T-cell (primary cell): ENCODE measurements at regions not wholly inside any gene's neighbourhood (a gene's known extent, or its start where the extent isn't known, plus 50 kb on each side); places are given as distances from the start of the nearest gene placed in this dataset.

Experiments used
- ATAC-seq, 4 experiments: fragments of 200-7000 bp in 3 of 4; fragments of 150-1000 bp in 1 of 4; cut with Tn5 transposase; replicated peaks in 1 of 4; 1 replicate in 3 of 4; 2 replicates in 1 of 4; pipeline ENCODE4 v1.10.0; 2021; ENCODE audit warnings: moderate library complexity in 3 of 4, mild to moderate bottlenecking in 2 of 4, moderate number of reproducible peaks in 1 of 4
- CTCF ChIA-PET, 2 donors: fragments of 300-600 bp; sonication (Branson Sonifier 250); formaldehyde crosslinking; loops; one replicate each; lab custom pipeline; 2022; ENCODE audit warnings: antibody characterized with exemption in 2 of 2; lab: Charles Lee
- POLR2A ChIA-PET, 2 donors: fragments of 300-600 bp; sonication (Branson Sonifier 250); formaldehyde crosslinking; loops; one replicate each; lab custom pipeline; 2022; ENCODE audit warnings: antibody characterized with exemption in 2 of 2; lab: Charles Lee
- DNase-seq, 35 experiments: peaks; one replicate each; pipeline versions ENCODE4 v3.0.0 to v3.0.0-alpha.2; 2013 to 2023
- H3K27ac ChIP-seq: one replicate; pipeline ENCODE4 v1.5.1; 2013; ENCODE audit warnings: low read length
- H3K27me3 ChIP-seq, 2 experiments: replicated peaks in 1 of 2; 1 replicate in 1 of 2; 2 replicates in 1 of 2; pipeline versions ENCODE4 v1.6.1 to v1.7.0; 2013; ENCODE audit warnings: low read length in 1 of 2, mixed read lengths in 1 of 2; ENCODE audit not compliant: control insufficient read depth in 2 of 2, insufficient read depth in 2 of 2; ENCODE audit errors: extremely low read depth in 1 of 2
- H3K36me3 ChIP-seq, 2 donors: 1 replicate in 1 of 2; 2 replicates in 1 of 2; pipeline versions ENCODE4 v1.6.1 to v1.7.0; 2013; ENCODE audit warnings: low read length in 1 of 2; ENCODE audit not compliant: control insufficient read depth in 2 of 2, insufficient read depth in 1 of 2; ENCODE audit errors: extremely low read depth in 1 of 2
- H3K4me1 ChIP-seq, 2 experiments: 1 replicate in 1 of 2; 2 replicates in 1 of 2; pipeline versions ENCODE4 v1.6.1 to v1.7.0; 2013; ENCODE audit warnings: low read length in 2 of 2, mixed read lengths in 1 of 2; ENCODE audit not compliant: insufficient read depth in 2 of 2, control insufficient read depth in 1 of 2; ENCODE audit errors: extremely low read depth in 1 of 2
- H3K4me3 ChIP-seq, 2 donors: 1 replicate in 1 of 2; 2 replicates in 1 of 2; pipeline versions ENCODE4 v1.5.1 to v1.7.0; 2013; ENCODE audit warnings: mild to moderate bottlenecking in 2 of 2, low read length in 1 of 2, moderate library complexity in 1 of 2; ENCODE audit not compliant: control insufficient read depth in 1 of 2; ENCODE audit errors: extremely low read depth in 1 of 2
- H3K9me3 ChIP-seq: 2 replicates; pipeline ENCODE4 v1.7.0; 2013
- H3K27ac Mint-ChIP-seq, 2 donors: one replicate each; pipeline ENCODE4 v1.8.0; 2020 to 2021; ENCODE audit warnings: mild to moderate bottlenecking in 2 of 2, mixed read lengths in 2 of 2
- H3K27me3 Mint-ChIP-seq, 2 donors: one replicate each; pipeline ENCODE4 v1.8.0; 2021 to 2022; ENCODE audit warnings: mixed read lengths in 2 of 2
- H3K36me3 Mint-ChIP-seq: one replicate; pipeline ENCODE4 v1.8.0; 2021; ENCODE audit warnings: mixed read lengths
- H3K4me1 Mint-ChIP-seq, 3 donors: one replicate each; pipeline ENCODE4 v1.8.0; 2020 to 2022; ENCODE audit warnings: mixed read lengths in 3 of 3, mild to moderate bottlenecking in 1 of 3
- H3K4me3 Mint-ChIP-seq, 3 donors: one replicate each; pipeline ENCODE4 v1.8.0; 2020 to 2022; ENCODE audit warnings: mild to moderate bottlenecking in 3 of 3, mixed read lengths in 3 of 3, moderate library complexity in 3 of 3
- H3K9me3 Mint-ChIP-seq, 3 donors: one replicate each; pipeline ENCODE4 v1.8.0; 2020 to 2022; ENCODE audit warnings: mixed read lengths in 3 of 3
- WGBS: methylation state at CpG from one replicate; pipeline ENCODE4 v1.1.5; 2013; ENCODE audit warnings: missing lambda C conversion rate; ENCODE audit not compliant: insufficient coverage; 5-methylcytosine and 5-hydroxymethylcytosine counted together

- Mint-ChIP-seq H3K4me3 (no peak overlapping the region), H3K36me3 (no peaks in the 10 kb centered on the region), H3K9me3 (no peaks in the 10 kb centered on the region), H3K4me1 (no peaks in the 10 kb centered on the region), H3K27ac (no peak overlapping the region), H3K27me3 (peaks cover 0 to 17% of the 10 kb centered on the region in 2 donors)
- WGBS: 85% methylated on average over 3 of the region's 6 CpGs
- ChIA-PET CTCF (no interaction called here), POLR2A (no interaction called here)
- Histone ChIP-seq H3K27me3 (peaks cover 0 to 27% of the 10 kb centered on the region in 2 experiments), H3K4me3 (no peak overlapping the region), H3K36me3 (no peaks in the 10 kb centered on the region), H3K9me3 (no peaks in the 10 kb centered on the region), H3K27ac (no peak overlapping the region), H3K4me1 (no peaks in the 10 kb centered on the region)
- ATAC-seq (no peak), DNase-seq (no peak)
Measured at GRCh38 chr2:15687720-15688119, 96.1 kb downstream of the DDX1 start.

GRCh38 chr2:15688924-15689568 is 97.4 kb downstream of the DDX1 start:
- H3K27me3 Mint-ChIP-seq: peaks cover 0 to 16% of the 10 kb centered on the region in 2 donors
- DNase-seq (no peak), ATAC-seq (no peak)
- H3K4me3 Mint-ChIP-seq: no peak overlapping the region
- 42% methylated on average over 8 of the region's 8 CpGs for WGBS
- ChIA-PET POLR2A (no interaction called here), CTCF (no interaction called here)
- peaks cover 0 to 27% of the 10 kb centered on the region in 2 experiments for H3K27me3 ChIP-seq
- no peak overlapping the region for H3K27ac Mint-ChIP-seq
- no peak overlapping the region for H3K27ac ChIP-seq
- H3K4me1 ChIP-seq: no peaks in the 10 kb centered on the region
- H3K36me3 ChIP-seq: no peaks in the 10 kb centered on the region
- H3K36me3 Mint-ChIP-seq: no peaks in the 10 kb centered on the region
- H3K4me1 Mint-ChIP-seq: no peaks in the 10 kb centered on the region
- H3K9me3 ChIP-seq: no peaks in the 10 kb centered on the region
- no peaks in the 10 kb centered on the region for H3K9me3 Mint-ChIP-seq
- no peak overlapping the region for H3K4me3 ChIP-seq

- 89% methylated on average over 3 of the region's 10 CpGs for WGBS
- Mint-ChIP-seq H3K9me3 (no peaks in the 10 kb centered on the region), H3K4me3 (no peak overlapping the region), H3K36me3 (no peaks in the 10 kb centered on the region), H3K27ac (no peak overlapping the region), H3K4me1 (no peaks in the 10 kb centered on the region), H3K27me3 (peaks cover 0 to 14% of the 10 kb centered on the region in 2 donors)
- DNase-seq (no peak), ATAC-seq (no peak)
- peaks cover 0 to 27% of the 10 kb centered on the region in 2 experiments for H3K27me3 ChIP-seq
- H3K4me1 ChIP-seq: no peaks in the 10 kb centered on the region
- H3K36me3 ChIP-seq: no peaks in the 10 kb centered on the region
- ChIA-PET CTCF (no interaction called here), POLR2A (no interaction called here)
- H3K27ac ChIP-seq: no peak overlapping the region
- no peaks in the 10 kb centered on the region for H3K9me3 ChIP-seq
- H3K4me3 ChIP-seq: no peak overlapping the region
Measured at GRCh38 chr2:15689654-15690053, 98.0 kb downstream of the DDX1 start.

- no peak for DNase-seq
- H3K4me3 Mint-ChIP-seq: no peak overlapping the region
- H3K36me3 Mint-ChIP-seq: no peaks in the 10 kb centered on the region
- H3K27ac ChIP-seq: no peak overlapping the region
- H3K27ac Mint-ChIP-seq: no peak overlapping the region
- ATAC-seq: no peak
- peaks cover 0 to 32% of the 10 kb centered on the region in 2 experiments for H3K27me3 ChIP-seq
- H3K9me3 ChIP-seq: no peaks in the 10 kb centered on the region
- H3K4me3 ChIP-seq: no peak overlapping the region
- H3K4me1 ChIP-seq: no peaks in the 10 kb centered on the region
- H3K27me3 Mint-ChIP-seq: peaks cover 0 to 11% of the 10 kb centered on the region in 2 donors
- ChIA-PET POLR2A (no interaction called here), CTCF (no interaction called here)
- no peaks in the 10 kb centered on the region for H3K36me3 ChIP-seq
- WGBS: 74% methylated on average over 12 of the region's 12 CpGs
- H3K4me1 Mint-ChIP-seq: no peaks in the 10 kb centered on the region
- H3K9me3 Mint-ChIP-seq: no peaks in the 10 kb centered on the region
Measured at GRCh38 chr2:15691586-15692310, 100.1 kb downstream of the DDX1 start.

- ATAC-seq: no peak
Measured at GRCh38 chr2:15692551-15693377, 101.1 kb downstream of the DDX1 start.

GRCh38 chr2:15693382-15693781 is 101.7 kb downstream of the DDX1 start:
- H3K36me3 Mint-ChIP-seq: no peaks in the 10 kb centered on the region
- H3K4me1 Mint-ChIP-seq: no peaks in the 10 kb centered on the region
- no peak overlapping the region for H3K27ac ChIP-seq
- ChIA-PET POLR2A (no interaction called here), CTCF (no interaction called here)
- WGBS: no CpG with 5 or more reads among the region's 4 CpGs
- no peaks in the 10 kb centered on the region for H3K4me1 ChIP-seq
- H3K9me3 Mint-ChIP-seq: no peaks in the 10 kb centered on the region
- H3K27me3 Mint-ChIP-seq: peaks cover 0 to 11% of the 10 kb centered on the region in 2 donors
- peaks cover 0 to 30% of the 10 kb centered on the region in 2 experiments for H3K27me3 ChIP-seq
- H3K36me3 ChIP-seq: no peaks in the 10 kb centered on the region
- ATAC-seq (no peak), DNase-seq (no peak)
- no peak overlapping the region for H3K27ac Mint-ChIP-seq
- H3K4me3 ChIP-seq: no peak overlapping the region
- no peak overlapping the region for H3K4me3 Mint-ChIP-seq
- no peaks in the 10 kb centered on the region for H3K9me3 ChIP-seq

More at GRCh38 chr2:15692551-15693377, 101.1 kb downstream of the DDX1 start:
- CTCF ChIA-PET: no interaction called here
- Mint-ChIP-seq H3K9me3 (no peaks in the 10 kb centered on the region), H3K4me1 (no peaks in the 10 kb centered on the region), H3K36me3 (no peaks in the 10 kb centered on the region), H3K4me3 (no peak overlapping the region), H3K27me3 (peaks cover 0 to 11% of the 10 kb centered on the region in 2 donors), H3K27ac (no peak overlapping the region)
- no peaks in the 10 kb centered on the region for H3K36me3 ChIP-seq
- H3K27me3 ChIP-seq: peaks cover 0 to 30% of the 10 kb centered on the region in 2 experiments
- no peak for DNase-seq
- H3K9me3 ChIP-seq: no peaks in the 10 kb centered on the region
- H3K4me1 ChIP-seq: no peaks in the 10 kb centered on the region
- H3K4me3 ChIP-seq: no peak overlapping the region
- POLR2A ChIA-PET: no interaction called here
- 77% methylated on average over 11 of the region's 15 CpGs for WGBS
- H3K27ac ChIP-seq: no peak overlapping the region
